ENCODE measurements at regions not wholly inside any gene's neighbourhood (a gene's known extent, or its start where the extent isn't known, plus 50 kb on each side); places are given as distances from the start of the nearest gene placed in this dataset.

- no peak for TF ChIP-seq EZH2 (IDR thresholded peaks at IDR 0.05; ENCODE audit: borderline replicate concordance, low read length)
- TF ChIP-seq CTCF (IDR thresholded peaks at IDR 0.05; ENCODE audit: low read length): peak; percentile 61
These were observed 59.7 kb downstream of the CARTPT start for GRCh38 chr5:71778678-71779276.

Data from OCI-LY1 (cell line).